GM12878 (cell line): ENCODE measurements at regions not wholly inside any gene's neighbourhood (a gene's known extent, or its start where the extent isn't known, plus 50 kb on each side); places are given as distances from the start of the nearest gene placed in this dataset.
"Not testable (repeated sequence)": the region's sequence is repeated elsewhere in the genome, so short reads cannot be mapped to it uniquely, and the experiment has no call there.

Experiments
- ATAC-seq: fragments of 200-7000 bp; cut with Tn5 transposase; 3 replicates; pipeline ENCODE4 v1.9.1; 2020; ENCODE audit warnings: mild to moderate bottlenecking, moderate library complexity
- BruUV-seq: library from RNA; stranded (reverse); fragments of 400-500 nt; replicated peaks from 2 replicates; lab custom pipeline; 2021; lab: Mats Ljungman, UMichigan
- CTCF ChIA-PET: fragments of 300-600 bp; sonication (Branson Sonifier 250); formaldehyde crosslinking; extraction: SDS; loops from one replicate; lab custom pipeline; 2021; ENCODE audit warnings: inconsistent platforms; lab: Yijun Ruan, JAX
- POLR2A ChIA-PET: fragments of 350-600 bp; formaldehyde crosslinking; extraction: SDS; loops from one replicate; lab custom pipeline; 2021; ENCODE audit warnings: inconsistent platforms; lab: Charles Lee
- RAD21 ChIA-PET: fragments of 300-600 bp; sonication (Branson Sonifier 250); formaldehyde crosslinking; loops from one replicate; lab custom pipeline; 2023; ENCODE audit warnings: antibody characterized with exemption; ENCODE audit not compliant: unreplicated experiment; lab: Charles Lee
- SMC1A ChIA-PET: fragments of 300-600 bp; sonication (Branson Sonifier 250); formaldehyde crosslinking; loops from one replicate; lab custom pipeline; 2023; ENCODE audit not compliant: unreplicated experiment, uncharacterized antibody; lab: Charles Lee
- DNase-seq: peaks from one replicate; pipeline ENCODE4 v3.0.0-alpha.2; 2011; ENCODE audit warnings: low read depth, low spot score
- FAIRE-seq: peaks from 3 replicates; lab custom pipeline; 2011; peaks lifted over from hg19 to GRCh38; lab: Jason Lieb, UNC
- H2AFZ ChIP-seq: 2 replicates; pipeline ENCODE4 v1.6.0; 2011; ENCODE audit warnings: low read depth, low read length, control low read depth; ENCODE audit not compliant: control insufficient read depth
- H3K27ac ChIP-seq: 2 replicates; pipeline ENCODE4 v1.5.1; 2011; ENCODE audit warnings: control low read depth; ENCODE audit not compliant: control insufficient read depth, insufficient read depth
- H3K27me3 ChIP-seq, 2 experiments: replicated peaks in 1 of 2; 2 replicates each; pipeline versions ENCODE4 v1.6.0 to v1.6.1; 2011; ENCODE audit warnings: low read length in 1 of 2; ENCODE audit not compliant: control insufficient read depth in 2 of 2, insufficient read depth in 2 of 2
- H3K36me3 ChIP-seq, 2 experiments: 2 replicates each; pipeline ENCODE4 v1.5.1; 2011; ENCODE audit warnings: low read length in 1 of 2; ENCODE audit not compliant: control insufficient read depth in 2 of 2, insufficient read depth in 2 of 2
- H3K4me1 ChIP-seq: 2 replicates; pipeline ENCODE4 v1.6.1; 2011; ENCODE audit warnings: mild to moderate bottlenecking, low read length, moderate library complexity, mixed read lengths; ENCODE audit not compliant: control insufficient read depth, insufficient read depth
- H3K4me2 ChIP-seq: 2 replicates; pipeline ENCODE4 v1.6.0; 2011; ENCODE audit warnings: control low read depth; ENCODE audit not compliant: control insufficient read depth, insufficient read depth
- H3K4me3 ChIP-seq: fragments of 200-600 bp; sonication (generic); 2 replicates; pipeline ENCODE4 v1.5.1; 2016
- H3K79me2 ChIP-seq: 2 replicates; pipeline ENCODE4 v1.6.0; 2011; ENCODE audit warnings: low read length; ENCODE audit not compliant: control insufficient read depth, insufficient read depth
- H3K9ac ChIP-seq: 2 replicates; pipeline ENCODE4 v1.8.0; 2011; ENCODE audit warnings: low read length, control low read depth, mixed read lengths; ENCODE audit not compliant: control insufficient read depth, insufficient read depth
- H3K9me3 ChIP-seq: replicated peaks from 3 replicates; pipeline ENCODE4 v1.5.1; 2011; ENCODE audit warnings: mild to moderate bottlenecking, low read length; ENCODE audit not compliant: control insufficient read depth, insufficient read depth
- H4K20me1 ChIP-seq: 2 replicates; pipeline ENCODE4 v1.6.0; 2011; ENCODE audit not compliant: control insufficient read depth, insufficient read depth
- CHD4 ChIP-seq: fragments of 200-600 bp; sonication (generic); IDR thresholded peaks from 2 replicates; pipeline ENCODE4 v1.6.1; 2016; ENCODE audit warnings: mild to moderate bottlenecking
- E2F8 ChIP-seq: fragments of 450-650 bp; IDR thresholded peaks from 2 replicates; pipeline ENCODE4 v1.6.1; 2018; ENCODE audit warnings: mild to moderate bottlenecking, low read depth, moderate library complexity; ENCODE audit not compliant: partially characterized antibody
- POU2F2 ChIP-seq: IDR thresholded peaks from 3 replicates; pipeline ENCODE4 v1.6.1; 2011; ENCODE audit warnings: low read depth, mild to moderate bottlenecking, low read length, borderline replicate concordance
- RBBP5 ChIP-seq: fragments of 200-600 bp; sonication (generic); conservative IDR thresholded peaks from 2 replicates; pipeline ENCODE4 v1.6.1; 2016
- WGBS: methylation state at CpG from one replicate; pipeline ENCODE4 v1.1.6; 2016; ENCODE audit warnings: low lambda C conversion rate; ENCODE audit not compliant: insufficient replicate concordance, insufficient coverage; ENCODE audit errors: missing lambda C conversion rate; 5-methylcytosine and 5-hydroxymethylcytosine counted together
- in situ Hi-C: fragments of 300-500 bp; cut with MboI; formaldehyde crosslinking; loops from 9 replicates; pipeline ENCODE4 v1.14.3; 2018; ENCODE audit warnings: mixed read lengths
- intact Hi-C: fragments of 100-400 bp; cut with micrococcal nuclease; formaldehyde crosslinking; loops from one replicate; pipeline ENCODE4 v1.14.2; 2022; ENCODE audit not compliant: unreplicated experiment
- TF ChIP-seq, protein P1 (sequence below): IDR thresholded peaks from 2 replicates; pipeline ENCODE4 v1.6.1; 2012; ENCODE audit warnings: low read depth, low read length, improper control_type of control experiment
- TF ChIP-seq, protein P2 (sequence below): fragments of 450-650 bp; IDR thresholded peaks from 2 replicates; pipeline ENCODE4 v1.6.1; 2017; ENCODE audit warnings: low read depth, mild to moderate bottlenecking, moderate library complexity

GRCh38 chr4:187744911-187745310 is 250.7 kb upstream of the ZFP42 start (continued):
- TF ChIP-seq, protein P1, sequence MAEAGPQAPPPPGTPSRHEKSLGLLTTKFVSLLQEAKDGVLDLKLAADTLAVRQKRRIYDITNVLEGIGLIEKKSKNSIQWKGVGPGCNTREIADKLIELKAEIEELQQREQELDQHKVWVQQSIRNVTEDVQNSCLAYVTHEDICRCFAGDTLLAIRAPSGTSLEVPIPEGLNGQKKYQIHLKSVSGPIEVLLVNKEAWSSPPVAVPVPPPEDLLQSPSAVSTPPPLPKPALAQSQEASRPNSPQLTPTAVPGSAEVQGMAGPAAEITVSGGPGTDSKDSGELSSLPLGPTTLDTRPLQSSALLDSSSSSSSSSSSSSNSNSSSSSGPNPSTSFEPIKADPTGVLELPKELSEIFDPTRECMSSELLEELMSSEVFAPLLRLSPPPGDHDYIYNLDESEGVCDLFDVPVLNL = no peak
- no peak for TF ChIP-seq CHD4
- no peak for TF ChIP-seq RBBP5
- TF ChIP-seq, protein P2, sequence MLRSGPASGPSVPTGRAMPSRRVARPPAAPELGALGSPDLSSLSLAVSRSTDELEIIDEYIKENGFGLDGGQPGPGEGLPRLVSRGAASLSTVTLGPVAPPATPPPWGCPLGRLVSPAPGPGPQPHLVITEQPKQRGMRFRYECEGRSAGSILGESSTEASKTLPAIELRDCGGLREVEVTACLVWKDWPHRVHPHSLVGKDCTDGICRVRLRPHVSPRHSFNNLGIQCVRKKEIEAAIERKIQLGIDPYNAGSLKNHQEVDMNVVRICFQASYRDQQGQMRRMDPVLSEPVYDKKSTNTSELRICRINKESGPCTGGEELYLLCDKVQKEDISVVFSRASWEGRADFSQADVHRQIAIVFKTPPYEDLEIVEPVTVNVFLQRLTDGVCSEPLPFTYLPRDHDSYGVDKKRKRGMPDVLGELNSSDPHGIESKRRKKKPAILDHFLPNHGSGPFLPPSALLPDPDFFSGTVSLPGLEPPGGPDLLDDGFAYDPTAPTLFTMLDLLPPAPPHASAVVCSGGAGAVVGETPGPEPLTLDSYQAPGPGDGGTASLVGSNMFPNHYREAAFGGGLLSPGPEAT = no peak
- TF ChIP-seq E2F8 = no peak
- TF ChIP-seq POU2F2 = no peak

- H4K20me1 ChIP-seq, H3K9me3 ChIP-seq, RAD21 ChIA-PET, H3K9ac ChIP-seq, intact Hi-C loops, BruUV-seq, H3K79me2 ChIP-seq, POLR2A ChIA-PET, DNase-seq, H3K4me2 ChIP-seq, FAIRE-seq, H3K36me3 ChIP-seq, CTCF ChIA-PET, H3K4me1 ChIP-seq, ATAC-seq, H3K27me3 ChIP-seq, H3K27ac ChIP-seq, H3K4me3 ChIP-seq, H2AFZ ChIP-seq, SMC1A ChIA-PET, in situ Hi-C loops: not testable (repeated sequence)
- WGBS = 0% methylated on average over 1 of the region's 1 CpG
Observed at GRCh38 chr4:187750652-187751051, 244.9 kb upstream of the ZFP42 start.
